ENCODE measurements at regions not wholly inside any gene's neighbourhood (a gene's known extent, or its start where the extent isn't known, plus 50 kb on each side); places are given as distances from the start of the nearest gene placed in this dataset.

- Histone ChIP-seq H3K79me2 (ENCODE audit: insufficient read depth, low read length) (no peaks in the 10 kb centered on the region), H3K9me2 (ENCODE audit: insufficient read depth) (no peaks in the 10 kb centered on the region), H3K4me2 (ENCODE audit: low read length) (no peak overlapping the region), H2AFZ (ENCODE audit: low read depth, low read length, poor library complexity, severe bottlenecking) (no peak overlapping the region), H3K9ac (ENCODE audit: low read length) (no peak overlapping the region), H3K4me1 (ENCODE audit: control insufficient read depth in 1 of 2, insufficient read depth in 2 of 2, low read length in 2 of 2) (no peaks in the 10 kb centered on the region), H3K27ac (ENCODE audit: low read depth, low read length) (no peak overlapping the region), H4K20me1 (ENCODE audit: insufficient read depth) (no peaks in the 10 kb centered on the region), H3K9me3 (ENCODE audit: control insufficient read depth in 1 of 2, insufficient read depth in 1 of 2, low read depth in 1 of 2, low read length in 2 of 2) (no peaks in the 10 kb centered on the region), H3K27me3 (ENCODE audit: insufficient read depth, low read length) (no peaks in the 10 kb centered on the region), H3K36me3 (ENCODE audit: control insufficient read depth in 1 of 2, insufficient read depth in 2 of 2, low read length in 2 of 2) (no peaks in the 10 kb centered on the region), H3K4me3 (replicated peaks in 1 of 2; ENCODE audit: low read depth in 1 of 2, low read length in 2 of 2) (no peak overlapping the region)
- ChIA-PET CTCF (interaction anchor here (1.2 kb wide), 1 partner anchor 350 kb away, joined by 3 read pairs; no protein-coding TSS in a partner anchor), RAD21 (ENCODE audit: low non-redundant PET in 1 of 2, low total read pairs in 2 of 2, uncharacterized antibody in 2 of 2, unreplicated experiment in 2 of 2) (no interaction called here), POLR2A (no interaction called here)
- BruUV-seq (replicated peaks), result no TSS peak
- intact Hi-C loops (cut with micrococcal nuclease), result no loop called here
- ATAC-seq (no peak), DNase-seq (ENCODE audit: low read depth, low spot score) (no peak)
- TF ChIP-seq SIN3A (IDR thresholded peaks at IDR 0.05; ENCODE audit: low read depth), result no peak
- TF ChIP-seq ATF3 (IDR thresholded peaks at IDR 0.05), result no peak
- no peak for TF ChIP-seq MAX (IDR thresholded peaks at IDR 0.05)
- TF ChIP-seq CTCF (IDR thresholded peaks at IDR 0.05 in 2 of 3, conservative IDR thresholded peaks at IDR 0.05 in 1 of 3; ENCODE audit: borderline replicate concordance in 1 of 3, insufficient read depth in 1 of 3, low read depth in 2 of 3, low read length in 2 of 3), result no peak
- no peak for TF ChIP-seq ZFX (IDR thresholded peaks at IDR 0.05)
Measured at GRCh38 chr7:114777288-114777687, 144.6 kb upstream of the MDFIC start.

GRCh38 chr7:114783508-114783907 is 138.4 kb upstream of the MDFIC start:
- POLR2A ChIA-PET, result no interaction called here
- no peak for ATAC-seq
- Histone ChIP-seq H3K27ac (ENCODE audit: low read depth, low read length) (no peak overlapping the region), H3K4me2 (ENCODE audit: low read length) (no peak overlapping the region), H3K4me3 (replicated peaks in 1 of 2; ENCODE audit: low read depth in 1 of 2, low read length in 2 of 2) (no peak overlapping the region), H3K79me2 (ENCODE audit: insufficient read depth, low read length) (no peaks in the 10 kb centered on the region), H3K4me1 (ENCODE audit: control insufficient read depth in 1 of 2, insufficient read depth in 2 of 2, low read length in 2 of 2) (no peaks in the 10 kb centered on the region), H3K9me3 (ENCODE audit: control insufficient read depth in 1 of 2, insufficient read depth in 1 of 2, low read depth in 1 of 2, low read length in 2 of 2) (no peaks in the 10 kb centered on the region), H4K20me1 (ENCODE audit: insufficient read depth) (no peaks in the 10 kb centered on the region), H3K9me2 (ENCODE audit: insufficient read depth) (no peaks in the 10 kb centered on the region), H3K27me3 (ENCODE audit: insufficient read depth, low read length) (no peaks in the 10 kb centered on the region), H3K9ac (ENCODE audit: low read length) (no peak overlapping the region), H3K36me3 (ENCODE audit: control insufficient read depth in 1 of 2, insufficient read depth in 2 of 2, low read length in 2 of 2) (no peaks in the 10 kb centered on the region), H2AFZ (ENCODE audit: low read depth, low read length, poor library complexity, severe bottlenecking) (no peak overlapping the region)
- TF ChIP-seq ATF3 (IDR thresholded peaks at IDR 0.05) (no peak), YY1 (IDR thresholded peaks at IDR 0.05; ENCODE audit: extremely low read depth, insufficient replicate concordance, low read depth, low read length) (no peak), MAX (IDR thresholded peaks at IDR 0.05) (no peak), SP1 (IDR thresholded peaks at IDR 0.05; ENCODE audit: low read depth) (no peak), POLR2A (IDR thresholded peaks at IDR 0.05; ENCODE audit: borderline replicate concordance, extremely low read depth, insufficient read depth, insufficient read length) (no peak), EZH2 (IDR thresholded peaks at IDR 0.05) (no peak), REST (IDR thresholded peaks at IDR 0.05; ENCODE audit: low read depth) (no peak), EZH2phosphoT487 (IDR thresholded peaks at IDR 0.05; ENCODE audit: borderline replicate concordance) (no peak), RAD21 (IDR thresholded peaks at IDR 0.05; ENCODE audit: low read depth) (no peak), JUND (IDR thresholded peaks at IDR 0.05) (no peak), FOSL1 (IDR thresholded peaks at IDR 0.05; ENCODE audit: low read depth) (no peak), ELF1 (IDR thresholded peaks at IDR 0.05; ENCODE audit: borderline replicate concordance, low read depth) (no peak)
- BruUV-seq (replicated peaks), result no TSS peak
- RAD21 ChIA-PET (ENCODE audit: low non-redundant PET in 1 of 2, low total read pairs in 2 of 2, uncharacterized antibody in 2 of 2, unreplicated experiment in 2 of 2), result no interaction called here
- intact Hi-C loops (cut with micrococcal nuclease), result no loop called here
- no peak for DNase-seq (ENCODE audit: low read depth, low spot score)
- CTCF ChIA-PET, result no interaction called here

Data from HCT116 (cell line).